H9 (cell line): ENCODE measurements at regions not wholly inside any gene's neighbourhood (a gene's known extent, or its start where the extent isn't known, plus 50 kb on each side); places are given as distances from the start of the nearest gene placed in this dataset.

ENCODE experiments used
- DNase-seq: peaks from one replicate; pipeline ENCODE4 v3.0.0-alpha.2; 2017
- H2AFZ ChIP-seq: one replicate; pipeline ENCODE4 v1.6.1; 2013; ENCODE audit warnings: mild to moderate bottlenecking, low read length, control low read depth, moderate library complexity
- H2AK5ac ChIP-seq: 2 replicates; pipeline ENCODE4 v1.6.1; 2013; ENCODE audit warnings: low read length, control low read depth, mixed read lengths; ENCODE audit not compliant: insufficient read length
- H2BK120ac ChIP-seq: one replicate; pipeline ENCODE4 v1.6.1; 2013; ENCODE audit warnings: low read depth, mild to moderate bottlenecking, low read length, control low read depth, inconsistent platforms; ENCODE audit not compliant: poor library complexity, severe bottlenecking
- H2BK12ac ChIP-seq: 2 replicates; pipeline ENCODE4 v1.6.1; 2013; ENCODE audit warnings: low read length, control low read depth, mixed read lengths, low read depth; ENCODE audit not compliant: insufficient read length
- H2BK15ac ChIP-seq: 2 replicates; pipeline ENCODE4 v1.6.1; 2013; ENCODE audit warnings: low read depth, low read length, control low read depth
- H2BK20ac ChIP-seq: one replicate; pipeline ENCODE4 v1.6.1; 2013; ENCODE audit warnings: low read depth, mild to moderate bottlenecking, low read length, control low read depth, inconsistent platforms; ENCODE audit not compliant: poor library complexity, severe bottlenecking
- H2BK5ac ChIP-seq: 2 replicates; pipeline ENCODE4 v1.6.1; 2013; ENCODE audit warnings: low read length, control low read depth, mixed read lengths; ENCODE audit not compliant: insufficient read length
- H3K14ac ChIP-seq: 2 replicates; pipeline ENCODE4 v1.6.1; 2013; ENCODE audit warnings: low read length, control low read depth; ENCODE audit not compliant: insufficient read depth
- H3K18ac ChIP-seq: 2 replicates; pipeline ENCODE4 v1.6.1; 2013; ENCODE audit warnings: low read depth, mild to moderate bottlenecking, mixed read lengths, low read length, control low read depth; ENCODE audit not compliant: insufficient read length
- H3K23ac ChIP-seq: 2 replicates; pipeline ENCODE4 v1.6.1; 2013; ENCODE audit warnings: low read length, control low read depth, mixed read lengths, low read depth; ENCODE audit not compliant: insufficient read length
- H3K23me2 ChIP-seq: 2 replicates; pipeline ENCODE4 v1.6.1; 2013; ENCODE audit warnings: low read depth, mild to moderate bottlenecking, mixed read lengths, low read length, control low read depth; ENCODE audit not compliant: insufficient read length, poor library complexity, severe bottlenecking
- H3K27ac ChIP-seq: 2 replicates; pipeline ENCODE4 v1.5.1; 2013; ENCODE audit warnings: low read length, control low read depth, mixed read lengths, low read depth; ENCODE audit not compliant: insufficient read length
- H3K27me3 ChIP-seq: 2 replicates; pipeline ENCODE4 v1.6.1; 2013; ENCODE audit warnings: low read length, control low read depth, inconsistent platforms; ENCODE audit not compliant: insufficient read depth
- H3K4ac ChIP-seq: 2 replicates; pipeline ENCODE4 v1.6.1; 2013; ENCODE audit warnings: low read depth, mild to moderate bottlenecking, control low read depth, inconsistent platforms, low read length, moderate library complexity
- H3K4me1 ChIP-seq: 2 replicates; pipeline ENCODE4 v1.6.1; 2013; ENCODE audit warnings: low read length, control low read depth, inconsistent platforms; ENCODE audit not compliant: insufficient read depth
- H3K4me2 ChIP-seq: 2 replicates; pipeline ENCODE4 v1.6.1; 2013; ENCODE audit warnings: low read length, control low read depth, mixed read lengths; ENCODE audit not compliant: insufficient read length, insufficient read depth
- H3K56ac ChIP-seq: 2 replicates; pipeline ENCODE4 v1.6.1; 2013; ENCODE audit warnings: low read depth, mild to moderate bottlenecking, mixed read lengths, low read length, control low read depth; ENCODE audit not compliant: insufficient read length
- H3K79me1 ChIP-seq: 2 replicates; pipeline ENCODE4 v1.6.1; 2013; ENCODE audit warnings: low read depth, mild to moderate bottlenecking, moderate library complexity, low read length, control low read depth, inconsistent platforms; ENCODE audit not compliant: insufficient read depth, poor library complexity, severe bottlenecking
- H3K79me2 ChIP-seq: 2 replicates; pipeline ENCODE4 v1.6.1; 2013; ENCODE audit warnings: low read length, control low read depth, inconsistent platforms; ENCODE audit not compliant: insufficient read depth
- H3K9ac ChIP-seq: 2 replicates; pipeline ENCODE4 v1.6.1; 2013; ENCODE audit warnings: low read length, control low read depth, mixed read lengths; ENCODE audit not compliant: insufficient read length; ENCODE audit errors: extremely low read depth
- H3K9me3 ChIP-seq: one replicate; pipeline ENCODE4 v1.6.1; 2013; ENCODE audit warnings: low read depth, low read length, inconsistent platforms; ENCODE audit not compliant: control insufficient read depth
- H3T11ph ChIP-seq: one replicate; pipeline ENCODE4 v1.6.1; 2013; ENCODE audit warnings: mild to moderate bottlenecking, low read length, control low read depth, inconsistent platforms
- H4K20me1 ChIP-seq: one replicate; pipeline ENCODE4 v1.6.1; 2013; ENCODE audit not compliant: control insufficient read depth, insufficient read length, insufficient read depth
- H4K5ac ChIP-seq: 2 replicates; pipeline ENCODE4 v1.6.1; 2013; ENCODE audit warnings: low read depth, mild to moderate bottlenecking, mixed read lengths, low read length, control low read depth; ENCODE audit not compliant: insufficient read length
- H4K8ac ChIP-seq: replicated peaks from 2 replicates; pipeline ENCODE4 v1.6.1; 2013; ENCODE audit warnings: low read length, control low read depth, mixed read lengths, low read depth; ENCODE audit not compliant: insufficient read length
- H4K91ac ChIP-seq: 2 replicates; pipeline ENCODE4 v1.6.1; 2013; ENCODE audit warnings: low read depth, mild to moderate bottlenecking, moderate library complexity, mixed read lengths, low read length, control low read depth; ENCODE audit not compliant: insufficient read length
- H3K27ac Mint-ChIP-seq, 3 experiments: 2 replicates in 2 of 3; 3 replicates in 1 of 3; pipeline ENCODE4 v1.8.0; 2020 to 2021; ENCODE audit warnings: mixed read lengths in 3 of 3, mild to moderate bottlenecking in 1 of 3, moderate library complexity in 1 of 3
- H3K27me3 Mint-ChIP-seq: 2 replicates; pipeline ENCODE4 v1.8.0; 2021; ENCODE audit warnings: low read depth, mild to moderate bottlenecking, moderate library complexity, mixed read lengths
- H3K36me3 Mint-ChIP-seq, 3 experiments: 2 replicates in 2 of 3; 3 replicates in 1 of 3; pipeline ENCODE4 v1.8.0; 2020 to 2021; ENCODE audit warnings: low read depth in 3 of 3, mixed read lengths in 3 of 3; ENCODE audit not compliant: insufficient read depth in 1 of 3
- H3K4me1 Mint-ChIP-seq, 2 experiments: 2 replicates each; pipeline ENCODE4 v1.8.0; 2020; ENCODE audit warnings: mixed read lengths in 2 of 2
- H3K4me3 Mint-ChIP-seq, 2 experiments: 2 replicates in 1 of 2; 3 replicates in 1 of 2; pipeline ENCODE4 v1.8.0; 2020 to 2021; ENCODE audit warnings: mild to moderate bottlenecking in 2 of 2, mixed read lengths in 2 of 2, moderate library complexity in 1 of 2
- H3K9me3 Mint-ChIP-seq, 2 experiments: 2 replicates in 1 of 2; 3 replicates in 1 of 2; pipeline ENCODE4 v1.8.0; 2020; ENCODE audit warnings: mild to moderate bottlenecking in 2 of 2, mixed read lengths in 2 of 2, moderate library complexity in 1 of 2
- WGBS: extraction: QIAGEN DNeasy Blood & Tissue Kit; methylation state at CpG from one replicate; pipeline ENCODE4 v1.1.7; 2013; ENCODE audit warnings: missing lambda C conversion rate, low lambda C conversion rate, mixed read lengths; ENCODE audit not compliant: insufficient read length; ENCODE audit errors: extremely low coverage; 5-methylcytosine and 5-hydroxymethylcytosine counted together
- TF ChIP-seq, protein P1 (sequence below): fragments of 200-600 bp; sonication (generic); conservative IDR thresholded peaks from 3 replicates; pipeline ENCODE4 v1.8.0; 2021; ENCODE audit warnings: antibody characterized with exemption, mild to moderate bottlenecking

GRCh38 chr6:62615366-62616015, 329.5 kb upstream of the KHDRBS2 start:
- Mint-ChIP-seq H3K4me3 (no peak overlapping the region), H3K9me3 (peaks cover 10 to 23% of the 10 kb centered on the region in 2 experiments), H3K4me1 (peaks cover 4 to 12% of the 10 kb centered on the region in 2 experiments), H3K36me3 (peaks cover 10 to 21% (median 17%) of the 10 kb centered on the region in 3 experiments), H3K27ac (no peak overlapping the region; a peak in 1 of 7 replicates), H3K27me3 (no peaks in the 10 kb centered on the region)
- Histone ChIP-seq H2BK12ac (no peak overlapping the region), H4K8ac (no peak overlapping the region), H3K4ac (no peak overlapping the region), H3K23me2 (no peaks in the 10 kb centered on the region), H3K4me2 (no peak overlapping the region), H3K23ac (no peak overlapping the region), H3K18ac (no peak overlapping the region), H3K14ac (no peak overlapping the region), H4K5ac (no peak overlapping the region), H3K9me3 (no peaks in the 10 kb centered on the region), H3T11ph (no peak overlapping the region), H3K9ac (no peak overlapping the region), H3K79me2 (no peaks in the 10 kb centered on the region), H2BK5ac (no peak overlapping the region), H4K20me1 (no peaks in the 10 kb centered on the region), H2BK20ac (no peak overlapping the region), H4K91ac (no peak overlapping the region), H2AFZ (no peak overlapping the region), H2AK5ac (no peak overlapping the region), H2BK15ac (no peak overlapping the region), H3K27ac (no peak overlapping the region), H3K4me1 (no peaks in the 10 kb centered on the region; the same call in 1 of the 2 replicates), H2BK120ac (no peak overlapping the region), H3K56ac (no peak overlapping the region), H3K27me3 (no peaks in the 10 kb centered on the region), H3K79me1 (no peaks in the 10 kb centered on the region)
- no CpG with 5 or more reads among the region's 4 CpGs for WGBS
- DNase-seq, result no peak
- TF ChIP-seq, protein P1, sequence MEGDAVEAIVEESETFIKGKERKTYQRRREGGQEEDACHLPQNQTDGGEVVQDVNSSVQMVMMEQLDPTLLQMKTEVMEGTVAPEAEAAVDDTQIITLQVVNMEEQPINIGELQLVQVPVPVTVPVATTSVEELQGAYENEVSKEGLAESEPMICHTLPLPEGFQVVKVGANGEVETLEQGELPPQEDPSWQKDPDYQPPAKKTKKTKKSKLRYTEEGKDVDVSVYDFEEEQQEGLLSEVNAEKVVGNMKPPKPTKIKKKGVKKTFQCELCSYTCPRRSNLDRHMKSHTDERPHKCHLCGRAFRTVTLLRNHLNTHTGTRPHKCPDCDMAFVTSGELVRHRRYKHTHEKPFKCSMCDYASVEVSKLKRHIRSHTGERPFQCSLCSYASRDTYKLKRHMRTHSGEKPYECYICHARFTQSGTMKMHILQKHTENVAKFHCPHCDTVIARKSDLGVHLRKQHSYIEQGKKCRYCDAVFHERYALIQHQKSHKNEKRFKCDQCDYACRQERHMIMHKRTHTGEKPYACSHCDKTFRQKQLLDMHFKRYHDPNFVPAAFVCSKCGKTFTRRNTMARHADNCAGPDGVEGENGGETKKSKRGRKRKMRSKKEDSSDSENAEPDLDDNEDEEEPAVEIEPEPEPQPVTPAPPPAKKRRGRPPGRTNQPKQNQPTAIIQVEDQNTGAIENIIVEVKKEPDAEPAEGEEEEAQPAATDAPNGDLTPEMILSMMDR, result no peak; the same call in 2 of the 3 replicates
